ENCODE measurements at regions not wholly inside any gene's neighbourhood (a gene's known extent, or its start where the extent isn't known, plus 50 kb on each side); places are given as distances from the start of the nearest gene placed in this dataset.

DNA sequence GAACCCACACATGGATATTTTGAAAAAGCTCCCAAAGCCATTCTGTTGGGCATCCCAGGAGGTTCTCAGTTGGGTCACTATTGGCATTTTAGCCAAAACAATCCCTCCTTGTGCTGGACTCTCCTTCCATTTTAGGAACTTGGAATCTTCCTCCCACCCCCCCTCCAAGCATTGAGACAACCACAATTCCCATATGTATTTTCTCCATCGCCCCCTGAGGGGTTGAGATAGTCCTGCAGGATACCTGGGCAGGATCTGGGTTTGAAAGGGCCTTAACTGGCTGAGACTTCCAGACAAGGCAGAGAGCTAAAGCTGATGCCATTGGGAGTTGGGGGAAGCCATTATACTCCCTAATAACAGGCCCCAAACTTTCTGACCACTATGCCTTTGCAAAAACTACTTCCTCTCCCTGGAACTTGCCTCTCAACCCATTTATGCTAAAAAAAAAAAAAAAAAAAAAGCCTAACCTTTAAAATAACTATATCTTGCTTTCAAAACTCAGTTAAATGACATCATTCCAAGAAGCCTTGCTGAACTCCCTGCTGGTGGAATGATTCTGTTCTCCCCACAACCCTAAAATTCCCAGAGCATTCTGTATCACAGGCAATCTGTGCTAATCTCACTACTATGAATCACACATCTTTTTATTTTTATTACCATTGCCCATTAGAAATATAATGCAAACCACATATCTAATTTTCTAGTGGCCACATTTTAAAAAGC, 77.5 kb upstream of the PDE1C start:
- DNase-seq (ENCODE audit: low spot score) = no peak

DNA sequence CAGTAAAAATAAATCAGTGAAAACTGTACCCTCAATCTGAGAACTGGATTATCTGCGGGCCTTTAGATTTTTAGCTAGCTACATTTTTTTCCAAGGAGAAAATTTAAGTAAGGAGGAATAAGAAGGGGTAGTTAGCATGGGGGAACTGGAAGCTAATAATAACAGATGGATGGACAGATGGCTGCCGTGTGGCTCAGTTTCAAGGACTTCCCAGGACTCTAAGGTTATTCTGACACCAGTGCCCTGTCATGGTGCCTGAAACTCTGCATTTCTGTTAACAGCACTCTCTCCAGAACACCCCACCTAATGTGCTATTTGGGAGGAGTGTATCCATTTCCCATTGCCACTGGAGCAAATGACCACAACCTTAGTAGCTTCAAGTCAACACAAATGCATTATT, 75.7 kb upstream of the PDE1C start:
- DNase-seq (ENCODE audit: low spot score) = no peak

DNA sequence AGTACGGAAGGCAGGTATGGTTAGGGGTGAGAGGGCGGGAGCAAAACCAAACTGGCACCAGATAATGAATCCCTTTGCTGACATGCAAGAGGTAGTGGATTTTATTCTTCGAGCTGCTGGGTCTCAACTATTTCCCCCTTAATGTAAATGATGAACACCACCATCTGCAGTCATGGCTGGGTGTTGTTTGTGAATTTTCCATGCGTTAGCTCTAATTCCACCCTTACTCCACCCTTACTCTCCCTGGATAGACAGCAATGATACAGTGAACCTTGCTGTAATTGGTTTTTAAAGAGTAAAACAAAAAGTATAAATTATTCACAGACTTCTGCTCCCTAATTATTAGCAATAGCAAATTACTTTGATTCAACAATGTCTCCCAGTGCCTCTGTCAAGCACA, 74.5 kb upstream of the PDE1C start:
- no peak for DNase-seq (ENCODE audit: low spot score)

DNA sequence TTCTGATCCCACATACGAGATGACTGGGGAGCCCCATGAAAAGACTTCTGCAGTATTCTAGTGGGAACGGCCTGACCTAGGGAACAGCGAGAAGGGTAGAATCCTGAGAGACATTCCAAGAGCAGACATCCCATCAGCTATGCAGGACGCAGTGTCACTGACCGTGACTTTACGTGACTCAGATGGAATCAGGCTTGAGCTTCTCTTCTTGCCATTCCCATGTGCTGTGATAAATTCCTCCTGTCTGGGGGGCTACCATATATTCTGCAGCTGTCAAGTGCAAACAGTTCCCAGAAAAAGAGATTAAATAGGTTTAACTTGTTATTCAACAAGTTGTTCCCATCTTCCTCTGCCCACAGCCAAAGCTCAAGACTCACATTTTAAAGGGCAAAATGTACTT, 73.1 kb upstream of the PDE1C start:
- no peak for DNase-seq (ENCODE audit: low spot score)

DNA sequence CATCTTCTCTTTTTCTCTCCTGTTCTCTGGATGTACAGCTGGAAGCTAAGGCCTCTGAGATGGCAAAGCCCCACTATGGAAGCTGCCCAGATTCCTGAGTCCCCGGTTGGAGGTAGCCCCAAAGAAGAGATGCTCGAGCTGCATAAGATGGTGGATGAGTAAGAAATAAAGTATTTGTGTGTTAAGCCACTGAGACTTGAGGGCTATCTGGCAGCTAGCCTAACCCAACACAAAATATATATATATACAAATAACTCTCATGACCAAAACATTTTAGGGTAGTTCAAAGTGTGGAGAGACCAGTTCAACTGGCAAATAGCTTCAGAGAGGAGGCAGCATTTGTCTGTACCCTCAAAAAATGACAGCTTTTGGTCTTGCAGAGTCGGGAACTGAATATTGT, 72.4 kb upstream of the PDE1C start:
- DNase-seq (ENCODE audit: low spot score) = no peak

DNA sequence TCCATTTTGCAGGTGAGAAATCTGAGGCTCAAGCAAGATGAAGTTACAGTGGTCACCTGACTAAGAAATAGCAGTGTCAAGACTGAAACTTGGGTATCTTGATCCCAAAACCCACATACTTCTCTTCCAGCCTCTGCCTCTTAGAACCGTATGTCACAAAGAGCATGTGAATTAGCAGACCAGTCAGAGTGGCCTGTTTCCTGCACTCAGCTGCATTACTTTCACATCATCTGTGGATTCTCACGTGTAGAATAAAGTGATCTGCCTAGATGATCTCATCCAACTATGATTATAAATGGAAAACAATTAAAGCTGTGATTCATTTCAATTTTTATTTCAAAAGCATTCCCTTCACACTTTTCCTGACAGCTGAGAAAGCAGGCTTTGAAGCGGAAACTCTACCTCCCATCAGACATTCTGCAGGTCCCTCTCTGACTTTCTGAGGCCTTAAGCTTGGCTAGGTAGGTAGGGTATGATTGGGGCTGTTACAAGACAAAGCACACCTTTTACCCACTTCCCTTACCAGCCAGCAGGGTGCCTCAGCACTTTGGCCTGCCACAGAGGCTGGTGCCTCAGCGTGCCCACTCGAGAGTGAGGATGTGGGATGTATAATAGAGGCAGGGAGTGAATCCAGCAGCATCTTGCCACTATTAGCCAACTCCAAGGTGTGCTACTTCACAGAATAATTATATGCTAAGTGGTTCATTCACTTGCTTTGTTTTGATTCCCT, 70.2 kb upstream of the PDE1C start:
- DNase-seq (ENCODE audit: low spot score) = no peak

DNA sequence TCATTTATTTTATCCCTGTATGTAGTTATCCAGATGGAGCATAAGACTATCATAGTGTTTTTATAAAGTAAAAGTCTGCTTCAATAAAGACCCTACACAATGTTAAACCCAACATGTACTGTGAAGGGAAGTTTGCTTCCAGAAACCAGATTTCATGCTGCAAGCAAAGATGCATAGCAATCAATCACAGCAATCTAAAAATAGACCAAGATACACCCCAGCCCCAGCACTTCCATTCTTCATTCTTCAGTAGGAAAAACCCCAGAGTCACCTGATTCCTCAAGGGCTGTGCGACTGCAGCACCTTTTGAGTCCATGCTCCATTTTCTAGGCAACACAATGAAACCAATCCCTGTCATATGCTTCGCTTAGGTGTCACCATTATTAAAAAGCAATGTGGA, 66.9 kb upstream of the PDE1C start:
- DNase-seq (ENCODE audit: low spot score) = no peak

DNA sequence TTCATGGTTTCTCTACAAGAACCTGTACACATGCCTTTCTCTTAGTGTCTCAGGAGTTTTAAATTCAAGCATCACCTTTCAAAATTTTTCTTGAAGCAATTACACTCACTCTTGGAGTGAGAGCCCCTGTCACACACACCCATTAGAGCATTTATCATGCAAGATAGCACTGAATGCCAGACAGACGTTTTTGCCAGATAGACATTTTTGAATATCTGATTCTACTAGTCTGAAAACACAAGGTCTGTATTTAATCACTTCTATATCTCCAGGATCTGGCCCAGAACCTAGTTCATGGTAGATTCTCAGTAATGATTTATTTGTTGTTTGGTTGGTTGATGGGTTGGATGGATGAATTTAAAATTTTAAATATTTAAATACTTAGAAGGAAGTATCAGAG, 60.9 kb upstream of the PDE1C start:
- DNase-seq (ENCODE audit: low spot score) = no peak

DNA sequence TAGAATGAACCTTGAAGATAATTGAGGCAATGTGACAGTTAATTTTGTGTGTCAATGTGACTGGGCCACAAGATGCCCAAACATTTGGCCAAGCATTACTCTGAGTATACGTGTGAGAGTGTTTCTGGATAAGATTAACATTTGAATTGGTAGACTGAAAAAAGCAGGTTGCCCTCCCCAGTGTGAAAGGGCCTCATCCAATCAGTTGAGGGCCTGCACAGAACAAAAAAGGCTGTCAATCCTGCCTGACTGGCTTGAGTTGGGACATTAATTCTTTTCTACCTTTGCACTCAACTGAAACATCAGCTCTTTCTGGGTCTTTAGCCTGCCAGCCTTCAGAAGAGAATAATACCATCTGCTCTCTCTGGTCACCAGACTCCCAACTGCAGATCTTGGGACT, 56.6 kb upstream of the PDE1C start:
- DNase-seq (ENCODE audit: low spot score) = no peak
